Kidney (tissue), 13 donors: ENCODE measurements at regions not wholly inside any gene's neighbourhood (a gene's known extent, or its start where the extent isn't known, plus 50 kb on each side); places are given as distances from the start of the nearest gene placed in this dataset.
A peak's percentile ranks its signal among the peaks of the same experiment; 100 is the strongest.

Experiments used
- DNase-seq, 5 donors: peaks; one replicate each; pipeline ENCODE4 v3.0.0-alpha.2; 2013 to 2020
- FAIRE-seq: peaks from 2 replicates; lab custom pipeline; 2012; peaks lifted over from hg19 to GRCh38; lab: Jason Lieb, UNC
- H3K27ac ChIP-seq, 2 donors: one replicate each; pipeline ENCODE4 v1.7.0; 2013; ENCODE audit warnings: low read depth in 2 of 2, low read length in 2 of 2, inconsistent platforms in 1 of 2
- H3K27me3 ChIP-seq: one replicate; pipeline ENCODE4 v1.7.1; 2013; ENCODE audit warnings: low read length, inconsistent platforms; ENCODE audit not compliant: control insufficient read depth, insufficient read depth
- H3K36me3 ChIP-seq, 3 donors: one replicate each; pipeline versions ENCODE4 v1.7.0 to v1.7.1; 2013; ENCODE audit warnings: low read length in 3 of 3, control low read depth in 1 of 3, inconsistent platforms in 1 of 3; ENCODE audit not compliant: insufficient read depth in 3 of 3, control insufficient read depth in 2 of 3
- H3K4me1 ChIP-seq, 3 donors: one replicate each; pipeline versions ENCODE4 v1.7.0 to v1.7.1; 2013; ENCODE audit warnings: low read length in 3 of 3, inconsistent platforms in 1 of 3, low read depth in 1 of 3; ENCODE audit not compliant: control insufficient read depth in 2 of 3, insufficient read depth in 2 of 3
- H3K4me3 ChIP-seq, 3 donors: one replicate each; pipeline versions ENCODE4 v1.7.0 to v1.8.1; 2013; ENCODE audit warnings: low read length in 3 of 3, control low read depth in 1 of 3, inconsistent platforms in 1 of 3
- H3K9ac ChIP-seq, 3 donors: one replicate each; pipeline versions ENCODE4 v1.7.0 to v1.7.1; 2013; ENCODE audit warnings: low read length in 3 of 3, control low read depth in 1 of 3, inconsistent platforms in 1 of 3
- H3K9me3 ChIP-seq, 3 donors: one replicate each; pipeline versions ENCODE4 v1.7.0 to v1.7.1; 2013; ENCODE audit warnings: low read length in 3 of 3, control low read depth in 1 of 3, inconsistent platforms in 1 of 3; ENCODE audit not compliant: control insufficient read depth in 2 of 3, insufficient read depth in 1 of 3
- CTCF ChIP-seq: IDR thresholded peaks from 3 replicates; pipeline ENCODE4 v1.5.1; 2012; ENCODE audit warnings: mild to moderate bottlenecking, moderate library complexity, borderline replicate concordance; ENCODE audit not compliant: insufficient read depth; ENCODE audit errors: extremely low read depth
- intact Hi-C: fragments of 100-400 bp; cut with DNase I; formaldehyde crosslinking; loops from one replicate; pipeline ENCODE4 v1.11.1; 2022
- donor health status: control.
- donor health status: control.
- donor health status: control.
- donor health status: control.
- donor health status: control.
- donor health status: DM: yes; HTN: yes; CAD: no.
- donor health status: Normal renal cell carcinoma (clear cell type).

DNA sequence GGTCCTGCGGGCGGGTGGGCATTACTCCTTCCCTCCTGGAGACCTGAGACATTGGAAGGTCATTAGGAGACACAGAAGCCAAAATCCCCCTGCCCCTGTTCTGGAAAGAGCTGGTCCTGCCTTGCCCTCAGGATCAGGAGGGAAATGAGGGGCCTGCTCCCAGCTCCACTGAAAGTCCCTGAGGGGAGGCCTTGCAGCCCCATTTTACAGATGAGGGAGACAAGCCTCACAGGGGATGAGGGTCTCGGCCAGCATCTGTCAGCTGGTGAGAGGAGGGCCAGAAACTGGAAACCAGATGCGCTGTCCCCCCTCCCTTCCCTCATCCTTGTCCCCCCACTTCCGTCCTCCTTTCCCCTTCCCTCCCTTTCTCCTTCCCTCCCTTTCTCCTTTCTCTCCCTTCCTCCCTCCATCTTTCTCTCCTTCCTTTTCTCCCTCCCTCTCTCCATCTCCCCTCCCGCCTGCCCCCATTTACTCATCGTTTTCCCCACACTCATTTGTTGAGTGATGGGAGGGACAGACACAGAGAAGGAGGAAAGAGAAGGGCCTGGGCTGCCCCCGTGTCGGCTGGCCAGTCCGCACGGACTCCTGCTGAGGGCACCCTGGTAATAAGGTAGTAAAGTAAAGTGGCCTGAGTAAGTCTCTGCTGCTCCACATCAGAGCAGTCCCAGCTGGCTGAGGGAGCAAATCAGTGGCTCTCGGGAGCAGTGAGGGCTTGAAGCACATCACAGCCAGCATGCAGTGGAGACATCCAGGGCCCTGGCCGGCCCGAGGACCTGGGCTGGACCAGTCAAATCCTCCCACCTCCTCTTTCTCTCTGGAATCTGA lies 112.4 kb upstream of the ALDH1A3 start:
- no peaks in the 10 kb centered on the region for H3K27me3 ChIP-seq
- H3K9ac ChIP-seq = no peak overlapping the region
- intact Hi-C loops = no loop called here
- no peaks in the 10 kb centered on the region for H3K9me3 ChIP-seq
- no peaks in the 10 kb centered on the region for H3K36me3 ChIP-seq
- no peaks in the 10 kb centered on the region for H3K4me1 ChIP-seq
- no peak for FAIRE-seq
- TF ChIP-seq CTCF = no peak
- no peak overlapping the region for H3K27ac ChIP-seq
- H3K4me3 ChIP-seq = no peak overlapping the region
- peak in 1 of 5 donors; percentile 35 for DNase-seq

- FAIRE-seq = no peak
- H3K4me3 ChIP-seq = no peak overlapping the region
- H3K9me3 ChIP-seq = no peaks in the 10 kb centered on the region
- no peak overlapping the region for H3K9ac ChIP-seq
- DNase-seq = no peak
- no peaks in the 10 kb centered on the region for H3K36me3 ChIP-seq
- intact Hi-C loops = no loop called here
- no peak for TF ChIP-seq CTCF
- no peaks in the 10 kb centered on the region for H3K27me3 ChIP-seq
- H3K27ac ChIP-seq = no peak overlapping the region
- no peaks in the 10 kb centered on the region for H3K4me1 ChIP-seq
Observed at GRCh38 chr15:100768501-100768931, 111.1 kb upstream of the ALDH1A3 start.

GRCh38 chr15:100769043-100769974 lies 110.3 kb upstream of the ALDH1A3 start:
- intact Hi-C loops = no loop called here
- FAIRE-seq = no peak

More at GRCh38 chr15:100769043-100769974, 110.3 kb upstream of the ALDH1A3 start:
- no peaks in the 10 kb centered on the region for H3K4me1 ChIP-seq
- no peaks in the 10 kb centered on the region for H3K27me3 ChIP-seq
- H3K36me3 ChIP-seq = no peaks in the 10 kb centered on the region
- peak in 1 of 5 donors; percentile 25 for DNase-seq
- H3K4me3 ChIP-seq = no peak overlapping the region
- H3K9me3 ChIP-seq = no peaks in the 10 kb centered on the region
- H3K27ac ChIP-seq = no peak overlapping the region
- no peak for TF ChIP-seq CTCF
- no peak overlapping the region for H3K9ac ChIP-seq
